Kasumi-1 (cell line): ENCODE measurements at regions not wholly inside any gene's neighbourhood (a gene's known extent, or its start where the extent isn't known, plus 50 kb on each side); places are given as distances from the start of the nearest gene placed in this dataset.

ENCODE experiments used
- DNase-seq, 2 experiments: peaks; one replicate each; lab custom pipeline; 2025; lab: John Stamatoyannopoulos, UW

DNA sequence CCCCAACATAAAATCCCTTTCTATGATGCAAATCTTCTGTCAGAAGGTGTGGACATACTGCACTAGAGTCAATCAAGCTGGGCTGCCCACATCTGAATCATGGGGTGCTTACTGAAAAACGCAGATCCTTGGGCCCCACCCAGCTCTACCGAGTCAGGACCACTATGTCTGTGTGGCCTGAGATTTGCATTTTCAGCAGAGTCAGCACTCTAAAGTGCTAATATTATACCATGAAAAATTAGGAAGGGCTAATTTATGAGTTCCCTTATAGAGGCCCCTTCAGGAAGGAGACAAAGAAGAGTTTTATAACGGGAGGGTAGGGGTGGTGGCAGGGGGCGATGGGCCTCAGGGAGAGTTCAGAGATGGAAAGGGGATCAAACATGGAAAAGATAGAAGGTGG, 163.3 kb upstream of the NABP1 start:
- DNase-seq, result no peak

DNA sequence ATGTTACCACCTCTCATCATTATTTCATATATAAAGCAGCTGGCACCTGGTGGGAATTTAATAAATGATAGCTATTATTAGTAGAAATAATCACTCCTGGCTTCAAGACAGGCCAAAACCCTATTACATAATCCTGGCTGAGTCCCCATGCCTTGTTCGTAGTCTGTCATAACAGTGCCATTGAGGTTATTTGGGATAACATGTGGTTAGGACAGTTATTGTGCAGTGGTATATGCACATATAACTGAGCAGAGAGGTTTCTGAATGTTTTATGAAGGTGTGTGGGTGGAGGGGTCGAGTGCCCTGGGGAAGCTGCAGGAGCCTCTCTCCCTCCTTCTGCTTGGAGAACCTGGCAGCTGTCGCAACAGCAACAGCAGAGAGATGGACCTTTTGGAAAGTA, 162.4 kb upstream of the NABP1 start:
- DNase-seq, result no peak

GRCh38 chr2:191516260-191516659, 161.7 kb upstream of the NABP1 start:
- no peak for DNase-seq

DNA sequence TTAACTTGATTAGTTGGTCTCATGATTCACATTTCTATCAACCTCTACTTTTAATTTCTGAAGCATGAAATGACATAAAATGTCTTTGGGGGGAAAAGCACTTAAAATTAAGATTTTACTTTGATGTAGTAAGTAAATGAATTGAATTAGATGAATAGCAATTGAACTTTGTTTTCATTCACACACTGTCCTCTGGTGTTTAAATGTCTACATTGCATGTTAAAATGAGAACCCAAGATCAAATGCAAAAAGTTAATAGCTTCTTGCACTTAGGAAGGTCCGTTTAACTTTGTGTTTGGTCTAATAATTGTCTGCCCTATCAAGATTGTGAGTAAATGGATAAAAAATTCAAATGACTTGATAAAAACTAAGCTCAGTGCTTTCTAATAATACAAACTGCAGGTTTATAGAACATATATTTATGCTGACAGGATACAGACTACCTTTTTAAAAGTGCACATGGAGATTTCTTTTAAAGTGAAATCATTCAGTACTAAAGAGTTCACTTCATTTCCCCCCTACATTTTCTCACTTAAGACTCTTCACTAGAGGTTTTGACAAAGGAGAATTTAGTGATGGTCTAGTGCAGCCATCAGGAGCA, 156.2 kb upstream of the NABP1 start:
- peak; percentile 70 to 81 for DNase-seq

- no peak for DNase-seq
Measured at GRCh38 chr2:191522478-191523120, 155.3 kb upstream of the NABP1 start.

GRCh38 chr2:191526091-191526490, 151.8 kb upstream of the NABP1 start:
- DNase-seq, result peak in 1 of 2 experiments; percentile 16

GRCh38 chr2:191526536-191526935, 151.4 kb upstream of the NABP1 start:
- DNase-seq, result no peak

DNA sequence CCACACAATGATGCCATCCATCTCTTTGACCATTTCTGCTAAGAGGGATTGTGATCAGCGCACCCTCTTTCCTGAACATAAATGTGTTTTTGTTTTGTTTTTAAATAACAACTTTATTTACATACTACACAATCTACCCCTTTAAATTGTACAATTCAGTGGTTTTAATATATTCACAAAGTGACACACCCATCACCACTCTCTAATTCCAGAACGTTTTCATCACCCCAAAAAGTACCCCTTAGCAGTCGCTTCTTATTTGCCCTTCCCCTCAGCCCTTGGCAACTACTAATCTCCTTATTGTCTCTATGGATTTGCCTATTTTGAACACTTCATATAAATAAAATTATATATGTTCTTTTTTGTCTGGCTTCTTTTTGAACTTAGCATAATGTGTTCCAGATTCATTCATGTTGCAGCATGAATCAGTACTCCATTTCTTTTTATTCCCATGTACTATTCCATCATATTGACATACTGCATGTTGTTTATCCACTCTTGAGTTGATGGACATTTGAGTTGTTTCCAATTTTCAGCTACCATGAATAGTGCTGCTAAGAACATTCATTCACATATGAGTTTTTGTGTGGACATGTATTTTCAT, 150.9 kb upstream of the NABP1 start:
- no peak for DNase-seq

DNA sequence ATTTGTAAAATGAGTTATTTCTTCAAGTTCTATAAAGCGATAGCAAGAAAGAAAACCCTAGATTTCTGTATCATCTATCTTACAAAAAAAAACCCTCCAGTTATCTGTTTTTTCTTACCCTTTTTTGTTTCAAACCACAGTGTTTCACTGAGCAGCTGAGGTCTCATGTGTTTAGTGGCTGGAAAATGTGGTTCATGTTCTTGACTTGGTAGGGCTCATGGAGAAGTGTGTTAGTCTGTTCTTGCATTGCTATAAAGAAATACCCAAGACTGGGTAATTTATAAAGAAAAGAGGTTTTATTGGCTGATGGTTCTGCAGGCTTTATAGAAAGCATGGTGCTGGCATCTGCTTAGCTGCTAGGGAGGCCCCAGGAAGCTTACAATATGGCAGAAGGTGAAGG, 147.3 kb upstream of the NABP1 start:
- no peak for DNase-seq

GRCh38 chr2:191533693-191534180, 144.2 kb upstream of the NABP1 start:
- DNase-seq, result peak; percentile 61 to 73

DNA sequence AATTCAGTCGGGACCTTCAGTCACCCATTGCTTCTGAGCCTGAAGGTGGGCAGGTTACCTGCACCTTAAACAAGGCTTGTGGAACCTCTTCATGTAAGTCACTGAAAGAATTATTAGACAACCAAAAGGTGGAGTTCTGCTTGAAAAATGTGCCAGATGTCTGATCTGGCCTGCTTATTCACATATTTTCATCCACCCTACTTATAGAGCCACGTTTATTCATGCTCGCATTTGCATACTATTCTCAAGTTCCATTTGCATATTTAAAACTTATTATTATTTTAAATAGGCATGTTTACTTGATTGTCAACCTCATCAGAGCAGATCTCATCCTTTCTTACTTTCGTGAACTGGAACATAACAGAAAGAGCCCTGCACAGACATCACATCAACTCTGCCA, 140.0 kb upstream of the NABP1 start:
- DNase-seq, result no peak

DNA sequence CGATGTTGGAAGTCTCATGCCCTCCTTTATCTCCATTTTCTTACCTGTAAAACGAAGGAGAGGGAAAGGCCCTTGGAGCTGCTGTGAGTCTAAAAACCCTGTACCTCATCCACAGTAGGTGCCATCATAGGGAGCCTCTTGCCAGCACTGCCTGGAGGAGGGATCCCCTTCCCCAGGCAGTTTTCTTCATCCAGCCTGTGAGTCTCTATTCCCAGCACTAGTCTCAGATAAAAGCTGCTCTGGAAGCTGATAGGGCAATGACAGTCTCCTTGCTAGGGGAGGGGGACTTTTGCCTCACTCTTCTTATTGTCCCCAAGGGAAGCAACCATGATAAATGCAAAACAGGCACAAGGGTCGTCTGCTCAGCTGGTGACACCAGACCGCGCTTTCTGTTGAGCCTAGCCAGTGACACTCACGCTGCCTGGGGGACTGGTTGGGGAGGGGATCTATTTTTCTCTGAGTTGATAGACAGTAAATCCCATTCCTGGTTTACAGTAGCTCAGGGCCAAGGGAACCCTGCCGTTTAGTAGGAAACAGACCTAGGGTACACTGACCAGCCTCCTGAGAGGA, 139.5 kb upstream of the NABP1 start:
- DNase-seq, result no peak

GRCh38 chr2:191539068-191539467, 138.9 kb upstream of the NABP1 start:
- DNase-seq, result peak; percentile 54 to 74

- DNase-seq, result no peak
Measured at GRCh38 chr2:191540681-191541080, 137.3 kb upstream of the NABP1 start.

- no peak for DNase-seq
Measured at GRCh38 chr2:191543708-191544107, 134.2 kb upstream of the NABP1 start.

DNA sequence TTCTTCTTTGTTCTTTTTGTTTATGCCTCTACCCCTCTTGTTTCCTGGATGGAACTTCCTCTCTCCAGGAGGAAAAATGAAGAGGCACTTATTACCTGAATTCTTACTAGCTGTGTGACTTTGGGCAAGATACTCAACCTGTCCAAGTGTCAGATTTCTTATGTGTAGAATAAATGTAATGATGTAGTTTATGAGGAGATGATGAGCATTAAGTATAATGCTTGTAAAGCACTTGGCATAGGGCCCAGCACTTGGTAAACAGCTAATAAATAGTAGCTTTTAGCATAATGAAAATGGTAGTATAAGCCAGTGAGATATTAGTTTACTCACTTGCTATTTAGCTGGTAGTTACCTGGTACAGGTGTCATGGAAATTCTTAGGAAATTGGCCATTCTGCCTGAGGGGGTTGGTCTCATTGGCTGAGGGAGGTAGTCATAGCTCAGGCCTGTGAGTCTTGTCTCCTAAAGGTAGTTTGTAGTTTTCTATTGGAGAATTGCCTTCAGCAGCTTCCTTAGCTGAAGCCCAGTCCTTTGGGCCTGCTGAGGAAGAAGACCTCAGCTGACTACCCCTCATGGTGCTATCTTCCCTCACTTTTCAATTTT, 133.4 kb upstream of the NABP1 start:
- DNase-seq, result no peak

- no peak for DNase-seq
Measured at GRCh38 chr2:191545361-191545760, 132.6 kb upstream of the NABP1 start.

DNA sequence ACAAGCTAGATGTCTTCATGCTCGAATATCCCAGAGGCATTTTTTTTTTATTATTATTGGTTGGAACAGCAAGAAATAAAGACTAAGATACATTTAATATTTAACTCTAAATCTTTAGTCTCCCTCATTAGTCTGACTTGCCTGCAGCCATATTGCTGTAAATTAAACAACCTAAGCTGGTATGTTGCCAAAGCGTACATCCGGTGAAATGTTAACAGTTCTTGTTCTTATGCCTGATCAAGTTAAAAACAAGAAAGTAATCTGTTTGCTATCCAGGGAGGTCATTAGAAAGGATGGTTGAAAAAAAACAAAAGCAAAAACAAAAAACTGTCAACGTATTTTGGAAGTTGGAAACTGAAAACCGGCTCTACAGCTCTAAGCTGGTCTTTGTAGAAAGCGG, 125.9 kb upstream of the NABP1 start:
- no peak for DNase-seq

- no peak for DNase-seq
Measured at GRCh38 chr2:191554240-191554639, 123.7 kb upstream of the NABP1 start.

DNA sequence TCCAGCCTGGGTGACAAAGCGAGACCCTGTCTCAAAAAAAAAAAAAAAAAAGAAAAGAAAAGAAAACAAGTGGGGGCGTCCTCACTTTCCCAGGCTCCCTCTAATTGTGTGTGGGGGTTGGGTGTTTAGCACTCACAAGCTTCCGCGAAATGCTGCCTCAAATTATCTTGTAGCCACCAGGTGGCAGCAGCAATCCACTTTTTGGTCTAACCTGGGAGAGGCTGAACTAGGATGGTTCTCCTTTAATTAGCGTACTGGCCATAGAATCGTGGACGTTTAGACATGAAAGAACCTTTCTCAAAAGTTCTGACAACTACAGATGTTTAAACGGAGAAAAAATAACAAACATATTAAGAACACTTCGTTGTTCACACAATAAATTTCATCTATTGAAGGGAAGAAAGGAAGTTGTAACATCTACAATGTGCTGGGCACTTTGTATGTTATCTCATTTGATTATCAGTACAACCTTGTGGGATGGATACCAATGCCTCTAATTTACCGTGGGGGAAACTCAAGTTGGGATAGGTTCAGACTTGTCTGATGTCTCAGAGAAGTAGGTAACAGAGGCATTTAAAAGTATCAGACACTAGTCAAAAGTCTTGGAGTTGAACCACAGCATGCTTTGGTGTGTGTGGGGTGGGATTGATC, 122.7 kb upstream of the NABP1 start:
- DNase-seq, result peak; percentile 91 to 95

DNA sequence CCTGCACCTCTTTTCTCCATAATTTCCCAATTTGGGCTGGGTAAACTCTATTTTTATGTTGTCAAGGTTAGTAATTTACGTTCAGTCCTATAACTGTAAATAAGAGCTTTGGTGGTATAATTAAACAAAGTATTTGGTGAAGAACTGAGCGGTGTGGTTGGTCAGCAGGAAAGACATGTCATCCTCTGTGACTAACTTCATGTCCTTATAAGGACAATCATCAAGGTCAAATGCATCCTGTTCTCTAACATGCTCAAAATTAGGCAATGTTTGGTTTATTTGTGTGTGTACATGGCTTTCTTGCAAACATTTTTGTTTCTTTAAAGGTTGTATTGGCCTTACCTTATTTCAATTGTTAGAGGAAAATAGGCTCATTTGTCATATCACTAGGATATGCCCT, 121.5 kb upstream of the NABP1 start:
- DNase-seq, result no peak

DNA sequence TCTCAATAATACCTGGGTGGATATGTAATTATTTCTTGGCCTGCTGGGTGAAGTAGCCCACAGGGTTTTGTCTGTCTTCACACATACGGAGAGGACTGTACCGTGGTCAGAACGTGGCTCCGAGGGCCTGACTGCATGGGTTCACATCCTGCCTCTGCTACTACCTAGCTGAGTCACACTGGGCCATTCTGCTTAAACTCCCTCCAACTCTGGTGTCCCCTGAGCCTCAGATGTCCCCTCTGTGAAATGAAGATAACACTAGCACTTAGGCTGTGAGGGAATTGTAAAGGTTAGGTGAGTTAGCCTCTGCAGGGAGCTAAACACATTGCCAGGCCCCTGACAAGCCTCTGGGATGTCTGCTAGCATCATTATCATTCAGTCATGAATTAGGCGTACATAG, 120.1 kb upstream of the NABP1 start:
- no peak for DNase-seq
